ENCODE measurements at regions not wholly inside any gene's neighbourhood (a gene's known extent, or its start where the extent isn't known, plus 50 kb on each side); places are given as distances from the start of the nearest gene placed in this dataset.
A peak's percentile ranks its signal among the peaks of the same experiment; 100 is the strongest.
"Not testable (repeated sequence)": the region's sequence is repeated elsewhere in the genome, so short reads cannot be mapped to it uniquely, and the experiment has no call there.

DNA sequence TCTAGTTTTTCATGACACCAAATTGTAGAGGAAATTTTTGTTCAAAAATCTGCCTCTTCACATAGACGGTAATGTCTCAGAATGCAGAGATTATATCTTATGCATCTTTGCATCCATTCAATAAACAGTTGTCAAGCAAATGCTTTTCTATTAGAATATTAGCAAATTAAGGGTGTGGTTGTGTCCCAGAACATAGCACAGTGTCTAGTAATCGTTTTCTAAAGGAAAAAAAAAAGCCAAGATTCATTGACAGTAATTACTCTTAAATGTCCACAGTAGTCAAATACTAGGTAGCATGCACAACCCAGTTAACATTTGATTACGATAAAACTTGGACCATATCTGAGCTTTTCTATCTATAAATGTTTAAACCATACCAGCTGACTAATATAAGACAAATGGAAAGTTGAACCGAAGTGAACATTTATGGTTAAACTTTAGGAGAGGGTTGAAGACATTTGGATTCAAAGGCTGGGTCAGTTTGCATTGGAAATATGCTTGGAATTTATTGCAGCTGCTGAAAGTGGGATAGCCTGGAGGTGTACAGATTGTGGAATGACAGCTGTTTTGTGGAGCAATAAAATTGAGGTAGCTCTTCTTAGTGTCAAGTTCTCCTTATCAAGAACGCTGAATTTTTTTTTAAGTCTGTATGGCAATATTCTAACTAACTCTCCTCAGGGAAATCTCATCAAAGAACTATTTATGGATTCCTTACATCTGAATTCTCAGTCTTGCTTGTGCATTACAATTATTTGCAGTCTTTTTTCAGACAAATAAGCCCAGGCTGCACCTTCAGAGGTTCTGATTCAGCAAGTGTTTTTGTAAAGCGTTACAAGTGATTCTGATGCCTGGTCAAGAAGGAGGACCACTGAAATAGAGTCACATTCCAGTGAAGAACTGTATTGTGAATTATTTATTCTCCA lies 66.7 kb upstream of the ATP2B1 start:
- DNase-seq (ENCODE audit: low spot score) = peak; percentile 17

DNA sequence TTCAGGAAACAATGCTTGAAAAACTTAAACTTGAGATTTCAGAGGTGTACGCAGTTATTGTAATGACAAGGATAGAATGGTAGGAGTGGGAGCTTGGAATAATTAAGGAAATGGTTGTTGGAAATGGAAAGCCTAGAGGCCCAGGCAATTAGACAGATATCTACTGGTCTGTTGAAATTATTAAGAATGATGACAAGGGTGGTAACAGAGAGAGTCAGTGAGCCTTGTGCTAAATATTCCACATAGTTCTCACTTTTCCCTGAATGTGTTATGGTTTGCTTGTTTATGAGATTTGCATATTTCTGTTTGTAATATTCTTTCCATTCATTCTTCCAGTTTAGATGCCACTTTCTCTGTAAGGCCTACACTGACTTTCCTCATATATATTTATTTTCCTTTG lies 66.0 kb upstream of the ATP2B1 start:
- DNase-seq (ENCODE audit: low spot score) = no peak

DNA sequence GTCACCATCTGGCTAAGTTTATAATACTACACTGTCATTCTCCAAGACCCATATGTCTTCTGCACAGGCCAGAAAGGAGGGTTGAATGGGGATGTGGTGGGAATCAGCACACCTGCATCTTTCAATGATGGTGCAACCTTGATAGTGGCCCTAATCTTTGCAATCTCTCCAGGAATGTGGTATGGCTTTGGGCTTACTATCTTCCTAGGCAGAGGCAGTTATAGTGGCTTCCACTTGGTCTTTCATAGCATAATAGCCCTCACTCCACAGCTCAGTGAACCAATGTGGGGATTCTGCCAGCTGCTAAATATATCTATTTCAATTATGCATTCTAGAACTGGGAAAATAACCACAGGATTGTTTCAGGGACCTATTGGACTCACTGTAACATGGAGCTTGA lies 61.8 kb upstream of the ATP2B1 start:
- DNase-seq (ENCODE audit: low spot score) = no peak

DNA sequence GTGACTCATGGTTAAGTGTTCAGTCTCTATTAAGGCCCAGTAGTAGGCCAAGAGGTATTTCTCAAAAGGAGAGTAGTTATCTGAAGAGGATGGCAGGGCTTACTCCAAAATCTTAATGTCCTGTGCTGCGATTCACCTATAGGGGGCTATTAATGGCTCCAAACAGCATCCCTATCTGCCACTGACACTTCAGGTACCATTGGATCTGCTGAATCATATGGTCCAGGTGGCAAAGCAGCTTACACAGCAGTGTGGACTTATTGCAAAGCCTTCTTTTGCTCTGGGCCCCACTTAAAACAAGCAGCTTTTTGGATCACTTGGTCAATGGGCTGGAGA lies 60.8 kb upstream of the ATP2B1 start:
- no peak for DNase-seq (ENCODE audit: low spot score)

DNA sequence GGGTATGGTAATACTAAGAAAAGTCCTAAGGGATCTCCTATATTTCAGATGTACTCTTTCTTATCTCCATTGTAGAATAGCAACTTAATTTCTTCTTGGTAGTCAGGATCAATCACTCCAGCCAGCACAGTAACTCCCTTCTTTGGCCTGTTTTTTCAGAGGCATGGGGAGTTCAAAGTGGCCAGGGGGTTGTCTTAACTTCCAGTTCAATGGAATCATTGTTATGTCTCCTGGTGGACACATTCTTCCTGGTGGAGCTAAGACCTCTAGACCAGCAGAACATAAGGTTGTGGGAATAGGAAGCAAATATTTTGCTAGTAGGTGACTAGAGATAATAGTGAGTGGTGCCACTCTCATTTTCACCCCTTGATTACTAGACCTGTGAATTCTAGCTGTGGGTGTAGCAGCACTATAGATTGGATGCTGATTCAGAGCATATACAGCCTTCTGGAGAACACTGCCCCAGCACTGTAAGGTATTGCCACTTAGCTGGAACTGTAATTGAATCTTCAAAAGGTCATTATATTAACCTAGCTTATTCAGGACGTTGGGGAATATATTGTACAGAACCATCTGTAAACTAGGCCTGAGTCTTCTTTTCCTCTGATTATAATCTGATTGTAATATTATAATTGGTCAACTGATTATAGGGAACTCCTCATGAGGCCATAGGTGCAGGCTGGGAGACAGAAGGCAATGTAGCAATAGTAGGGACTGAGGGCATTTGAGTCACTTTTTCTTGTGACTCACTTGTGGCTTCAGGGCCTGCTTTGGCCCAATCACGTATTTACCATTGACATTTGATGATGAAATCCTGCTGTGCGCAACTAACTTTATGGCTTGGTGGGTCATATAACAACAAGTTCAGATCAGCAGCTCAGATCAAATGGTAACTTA lies 60.2 kb upstream of the ATP2B1 start:
- peak; percentile 88 for DNase-seq (ENCODE audit: low spot score)

DNA sequence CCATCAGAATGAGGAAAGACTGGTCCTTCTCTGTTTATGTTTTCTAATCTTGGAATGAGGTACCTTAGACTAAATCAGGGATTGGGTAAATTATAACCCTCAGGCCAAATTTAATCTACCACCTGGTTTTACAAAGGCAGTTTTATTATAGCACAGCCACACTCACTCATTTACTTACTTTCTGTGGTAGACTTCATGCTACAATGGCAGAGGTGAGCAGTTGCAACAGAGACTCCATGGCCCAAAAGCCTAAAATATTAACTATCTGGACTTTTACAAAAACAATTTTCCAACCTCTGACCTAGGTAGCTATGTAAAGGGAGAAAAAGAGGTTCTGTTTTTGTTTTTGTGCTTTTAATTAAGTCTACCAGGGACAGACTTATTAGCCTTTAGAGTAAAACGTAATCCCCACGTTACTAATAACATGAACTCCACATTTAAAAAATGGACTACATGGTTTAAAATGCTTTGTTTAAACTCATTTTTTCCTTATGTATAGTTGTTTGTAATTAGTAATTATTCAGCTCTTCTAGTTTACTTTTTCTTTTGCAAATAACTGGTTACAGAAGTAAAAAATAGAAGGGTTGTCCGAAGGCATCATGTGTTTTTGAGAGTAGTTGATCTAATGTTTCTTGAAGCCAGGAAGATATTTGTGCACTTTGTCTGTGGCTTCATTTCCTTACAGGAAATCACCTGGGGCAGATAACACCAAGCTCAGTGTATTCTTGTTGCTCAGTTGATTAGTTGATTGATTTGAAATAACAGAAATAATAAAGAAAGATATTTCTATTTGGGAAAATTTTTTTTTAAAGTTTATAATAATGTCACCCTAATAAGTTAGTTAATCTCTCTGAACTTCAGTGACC lies 57.6 kb upstream of the ATP2B1 start:
- no peak for DNase-seq (ENCODE audit: low spot score)

DNA sequence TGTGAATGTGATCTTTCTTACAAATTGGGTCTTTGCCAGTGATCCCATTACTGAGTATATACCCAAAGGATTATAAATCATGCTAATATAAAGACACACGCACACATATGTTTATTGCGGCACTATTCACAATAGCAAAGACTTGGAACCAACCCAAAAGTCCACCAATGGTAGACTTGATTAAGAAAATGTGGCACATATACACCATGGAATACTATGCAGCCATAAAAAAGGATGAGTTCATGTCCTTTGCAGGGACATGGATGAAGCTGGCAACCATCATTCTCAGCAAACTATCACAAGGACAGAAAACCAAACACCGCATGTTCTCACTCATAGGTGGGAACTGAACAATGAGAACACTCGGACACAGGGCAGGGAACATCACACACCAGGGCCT lies 55.5 kb upstream of the ATP2B1 start:
- not testable (repeated sequence) for DNase-seq (ENCODE audit: low spot score)

DNA sequence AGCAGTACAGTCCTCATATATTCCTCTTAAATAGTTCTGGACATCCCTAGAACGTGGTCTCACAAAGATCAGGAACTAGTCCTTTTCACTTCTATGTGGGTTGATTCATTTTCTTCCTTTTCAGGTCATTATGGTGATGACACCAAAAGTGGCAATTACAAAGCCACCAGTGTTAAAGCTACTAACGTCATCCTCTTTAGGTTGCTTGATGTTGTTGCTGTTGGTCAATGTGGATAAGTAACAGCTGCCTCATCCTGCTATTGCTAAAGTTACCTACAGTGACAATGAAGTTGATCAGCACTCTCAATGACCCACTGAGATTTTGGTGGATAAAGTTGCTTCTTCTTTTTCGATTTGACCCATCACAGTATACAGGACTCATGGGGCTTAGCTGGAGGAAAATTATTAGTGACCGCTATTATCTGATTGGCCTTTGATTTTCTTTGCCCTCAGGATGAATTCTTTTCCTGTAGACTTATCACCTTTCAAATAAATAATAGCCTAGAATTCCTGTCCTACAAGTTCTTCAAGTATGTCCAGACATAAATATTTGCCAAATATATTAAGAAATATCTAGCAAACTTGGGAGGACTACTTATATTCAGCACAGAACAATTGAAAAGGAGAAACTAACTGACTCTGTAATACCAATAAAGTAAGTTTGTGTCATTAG lies 54.0 kb upstream of the ATP2B1 start:
- DNase-seq (ENCODE audit: low spot score) = no peak

DNA sequence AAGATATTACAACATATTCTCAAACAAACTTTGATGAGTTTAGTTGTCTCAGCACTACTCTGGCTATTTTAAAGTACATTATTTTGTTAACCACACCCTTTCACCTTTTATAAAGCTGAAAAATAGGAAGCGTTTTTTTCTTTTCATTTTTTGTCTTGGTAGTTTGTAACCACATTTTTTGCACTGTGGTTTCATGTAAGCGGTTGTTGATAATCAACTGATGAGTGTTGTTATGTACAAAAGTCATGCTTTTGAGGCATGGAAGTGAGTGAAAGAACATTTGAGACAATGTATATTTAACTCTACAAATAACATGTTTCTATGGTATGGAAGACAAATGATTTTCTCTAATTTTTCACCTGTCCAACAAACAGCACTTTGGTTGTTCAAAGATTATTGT lies 52.1 kb upstream of the ATP2B1 start:
- no peak for DNase-seq (ENCODE audit: low spot score)
